WTC11 (cell line): ENCODE measurements at regions not wholly inside any gene's neighbourhood (a gene's known extent, or its start where the extent isn't known, plus 50 kb on each side); places are given as distances from the start of the nearest gene placed in this dataset.

Experiments
- ATAC-seq: fragments of 200-7000 bp; cut with Tn5 transposase; 2 replicates; pipeline ENCODE4 v1.10.0; 2021; ENCODE audit warnings: mild to moderate bottlenecking, moderate library complexity
- CTCF ChIA-PET: fragments of 300-600 bp; sonication (Branson Sonifier 250); formaldehyde crosslinking; loops from one replicate; lab custom pipeline; 2021; ENCODE audit warnings: antibody characterized with exemption; lab: Charles Lee
- POLR2A ChIA-PET: fragments of 350-600 bp; sonication (Branson Sonifier 250); formaldehyde crosslinking; loops from one replicate; lab custom pipeline; 2021; ENCODE audit warnings: antibody characterized with exemption; lab: Charles Lee
- DNase-seq: peaks from one replicate; pipeline ENCODE4 v3.0.0; 2021; ENCODE audit warnings: low spot score
- H3K27ac Mint-ChIP-seq: 2 replicates; pipeline ENCODE4 v1.8.0; 2021; ENCODE audit warnings: mixed read lengths
- H3K27me3 Mint-ChIP-seq: 2 replicates; pipeline ENCODE4 v1.8.0; 2021; ENCODE audit warnings: low read depth, mild to moderate bottlenecking, moderate library complexity, mixed read lengths
- H3K36me3 Mint-ChIP-seq: 2 replicates; pipeline ENCODE4 v1.8.0; 2021; ENCODE audit warnings: mixed read lengths
- H3K4me1 Mint-ChIP-seq: 2 replicates; pipeline ENCODE4 v1.8.0; 2022; ENCODE audit warnings: mixed read lengths
- H3K4me3 Mint-ChIP-seq: 2 replicates; pipeline ENCODE4 v1.8.0; 2021; ENCODE audit warnings: mild to moderate bottlenecking, moderate library complexity, mixed read lengths
- H3K9me3 Mint-ChIP-seq: 2 replicates; pipeline ENCODE4 v1.8.0; 2021; ENCODE audit warnings: mixed read lengths
- CREB1 ChIP-seq: sonication (generic); formaldehyde crosslinking; IDR thresholded peaks from 2 replicates; pipeline ENCODE4 v1.8.0; 2023; ENCODE audit warnings: mild to moderate bottlenecking, missing genetic modification reagents
- CREM ChIP-seq: sonication (generic); formaldehyde crosslinking; IDR thresholded peaks from 2 replicates; pipeline ENCODE4 v1.8.1; 2022; ENCODE audit warnings: mild to moderate bottlenecking, missing genetic modification reagents, moderate library complexity
- ETV6 ChIP-seq: sonication (generic); formaldehyde crosslinking; IDR thresholded peaks from 2 replicates; pipeline ENCODE4 v1.8.1; 2022; ENCODE audit warnings: mild to moderate bottlenecking, missing genetic modification reagents
- FOXP1 ChIP-seq: sonication (generic); formaldehyde crosslinking; IDR thresholded peaks from 2 replicates; pipeline ENCODE4 v1.8.0; 2022; ENCODE audit warnings: missing genetic modification reagents, mild to moderate bottlenecking, moderate library complexity, borderline replicate concordance
- JAZF1 ChIP-seq: fragments of 250-450 bp; sonication (Bioruptor Pico); IDR thresholded peaks from 2 replicates; pipeline ENCODE4 v1.9.0; 2021; ENCODE audit warnings: moderate library complexity, mild to moderate bottlenecking, inconsistent platforms
- NR3C1 ChIP-seq: sonication (generic); formaldehyde crosslinking; conservative IDR thresholded peaks from 2 replicates; pipeline ENCODE4 v1.8.1; 2023; ENCODE audit warnings: low read depth, mild to moderate bottlenecking, missing genetic modification reagents
- OVOL2 ChIP-seq: fragments of 250-450 bp; sonication (Bioruptor Pico); IDR thresholded peaks from 2 replicates; pipeline ENCODE4 v1.9.0; 2021; ENCODE audit warnings: mild to moderate bottlenecking, borderline replicate concordance
- SMAD3 ChIP-seq: sonication (generic); formaldehyde crosslinking; IDR thresholded peaks from 2 replicates; pipeline ENCODE4 v1.8.0; 2022; ENCODE audit warnings: missing genetic modification reagents, mild to moderate bottlenecking, borderline replicate concordance
- SOX15 ChIP-seq: fragments of 250-450 bp; sonication (Bioruptor Pico); IDR thresholded peaks from 2 replicates; pipeline ENCODE4 v1.9.0; 2021; ENCODE audit warnings: mild to moderate bottlenecking
- TCF7 ChIP-seq: sonication (generic); formaldehyde crosslinking; IDR thresholded peaks from 2 replicates; pipeline ENCODE4 v1.8.0; 2022; ENCODE audit warnings: mild to moderate bottlenecking, low read depth, missing genetic modification reagents, moderate library complexity
- TEAD1 ChIP-seq: sonication (generic); formaldehyde crosslinking; IDR thresholded peaks from 2 replicates; pipeline ENCODE4 v1.8.0; 2022; ENCODE audit warnings: mild to moderate bottlenecking, missing genetic modification reagents
- ZNF396 ChIP-seq: fragments of 250-450 bp; sonication (Bioruptor Pico); IDR thresholded peaks from 2 replicates; pipeline ENCODE4 v1.8.0; 2021; ENCODE audit warnings: mild to moderate bottlenecking, moderate library complexity, borderline replicate concordance
- TF ChIP-seq, protein P1 (sequence below): sonication (generic); formaldehyde crosslinking; IDR thresholded peaks from 2 replicates; pipeline ENCODE4 v1.8.0; 2022; ENCODE audit warnings: mild to moderate bottlenecking, missing genetic modification reagents
- TF ChIP-seq, protein P2 (sequence below): sonication (generic); formaldehyde crosslinking; IDR thresholded peaks from 2 replicates; pipeline ENCODE4 v1.8.0; 2022; ENCODE audit warnings: mild to moderate bottlenecking, missing genetic modification reagents
- TF ChIP-seq, protein P3 (sequence below): sonication (generic); formaldehyde crosslinking; IDR thresholded peaks from 2 replicates; pipeline ENCODE4 v1.8.0; 2022; ENCODE audit warnings: mild to moderate bottlenecking, missing genetic modification reagents
- TF ChIP-seq, protein P4 (sequence below): sonication (generic); formaldehyde crosslinking; IDR thresholded peaks from 2 replicates; pipeline ENCODE4 v1.8.0; 2023; ENCODE audit warnings: missing genetic modification reagents, mild to moderate bottlenecking, borderline replicate concordance
- TF ChIP-seq, protein P5 (sequence below): fragments of 250-450 bp; sonication (Bioruptor Pico); IDR thresholded peaks from 2 replicates; pipeline ENCODE4 v1.9.0; 2021; ENCODE audit warnings: mild to moderate bottlenecking
- TF ChIP-seq, protein P6 (sequence below): fragments of 250-450 bp; sonication (Bioruptor Pico); IDR thresholded peaks from 2 replicates; pipeline ENCODE4 v1.8.0; 2021; ENCODE audit warnings: mild to moderate bottlenecking
- TF ChIP-seq, protein P7 (sequence below): sonication (generic); formaldehyde crosslinking; IDR thresholded peaks from 2 replicates; pipeline ENCODE4 v1.8.0; 2023; ENCODE audit warnings: missing genetic modification reagents
- TF ChIP-seq, protein P8 (sequence below): sonication (generic); formaldehyde crosslinking; IDR thresholded peaks from 2 replicates; pipeline ENCODE4 v1.8.1; 2023; ENCODE audit warnings: mild to moderate bottlenecking, missing genetic modification reagents

DNA sequence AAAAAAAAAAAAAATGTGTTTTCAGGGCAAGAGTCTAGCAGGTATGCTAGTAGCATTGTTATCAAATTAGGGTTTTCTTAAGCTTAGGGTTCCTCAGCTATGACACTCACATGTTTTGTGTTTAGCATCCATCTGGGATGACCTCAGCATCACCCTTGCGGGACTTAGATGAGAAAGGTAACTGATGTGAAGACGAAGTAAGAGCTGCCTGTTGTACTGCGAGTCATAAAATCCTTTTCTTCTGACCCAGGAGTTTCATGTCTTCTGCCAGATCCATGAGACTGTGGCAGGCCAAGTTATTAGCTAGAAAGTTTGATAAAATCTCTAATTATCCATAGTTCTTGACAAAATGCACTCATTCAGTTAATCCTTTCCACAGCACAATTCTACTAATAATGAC is 1251.1 kb downstream of the AMY1C start:
- ChIA-PET CTCF (interaction anchor here (0.6 kb wide), 1 partner anchor 249 kb away, joined by 3 read pairs; no protein-coding TSS in a partner anchor), POLR2A (interaction anchor here (0.6 kb wide), 1 partner anchor 54 kb away, joined by 3 read pairs; no protein-coding TSS in a partner anchor)
- Mint-ChIP-seq H3K27me3 (no peaks in the 10 kb centered on the region), H3K4me1 (no peaks in the 10 kb centered on the region), H3K27ac (no peak overlapping the region), H3K9me3 (no peaks in the 10 kb centered on the region), H3K36me3 (no peaks in the 10 kb centered on the region), H3K4me3 (no peak overlapping the region)
- TF ChIP-seq NR3C1 (CRISPR knock-in tag) (no peak), JAZF1 (no peak), TEAD1 (CRISPR knock-in tag) (no peak), TCF7 (CRISPR knock-in tag) (no peak), ETV6 (no peak), CREM (CRISPR knock-in tag) (no peak), ZNF396 (CRISPR knock-in tag) (no peak), CREB1 (CRISPR knock-in tag) (no peak), OVOL2 (CRISPR knock-in tag) (no peak), SOX15 (CRISPR knock-in tag) (no peak), SMAD3 (no peak)
- TF ChIP-seq, protein P1, sequence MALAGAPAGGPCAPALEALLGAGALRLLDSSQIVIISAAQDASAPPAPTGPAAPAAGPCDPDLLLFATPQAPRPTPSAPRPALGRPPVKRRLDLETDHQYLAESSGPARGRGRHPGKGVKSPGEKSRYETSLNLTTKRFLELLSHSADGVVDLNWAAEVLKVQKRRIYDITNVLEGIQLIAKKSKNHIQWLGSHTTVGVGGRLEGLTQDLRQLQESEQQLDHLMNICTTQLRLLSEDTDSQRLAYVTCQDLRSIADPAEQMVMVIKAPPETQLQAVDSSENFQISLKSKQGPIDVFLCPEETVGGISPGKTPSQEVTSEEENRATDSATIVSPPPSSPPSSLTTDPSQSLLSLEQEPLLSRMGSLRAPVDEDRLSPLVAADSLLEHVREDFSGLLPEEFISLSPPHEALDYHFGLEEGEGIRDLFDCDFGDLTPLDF (CRISPR knock-in tag), result no peak
- TF ChIP-seq, protein P2, sequence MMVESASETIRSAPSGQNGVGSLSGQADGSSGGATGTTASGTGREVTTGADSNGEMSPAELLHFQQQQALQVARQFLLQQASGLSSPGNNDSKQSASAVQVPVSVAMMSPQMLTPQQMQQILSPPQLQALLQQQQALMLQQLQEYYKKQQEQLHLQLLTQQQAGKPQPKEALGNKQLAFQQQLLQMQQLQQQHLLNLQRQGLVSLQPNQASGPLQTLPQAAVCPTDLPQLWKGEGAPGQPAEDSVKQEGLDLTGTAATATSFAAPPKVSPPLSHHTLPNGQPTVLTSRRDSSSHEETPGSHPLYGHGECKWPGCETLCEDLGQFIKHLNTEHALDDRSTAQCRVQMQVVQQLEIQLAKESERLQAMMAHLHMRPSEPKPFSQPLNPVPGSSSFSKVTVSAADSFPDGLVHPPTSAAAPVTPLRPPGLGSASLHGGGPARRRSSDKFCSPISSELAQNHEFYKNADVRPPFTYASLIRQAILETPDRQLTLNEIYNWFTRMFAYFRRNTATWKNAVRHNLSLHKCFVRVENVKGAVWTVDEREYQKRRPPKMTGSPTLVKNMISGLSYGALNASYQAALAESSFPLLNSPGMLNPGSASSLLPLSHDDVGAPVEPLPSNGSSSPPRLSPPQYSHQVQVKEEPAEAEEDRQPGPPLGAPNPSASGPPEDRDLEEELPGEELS, result no peak
- TF ChIP-seq, protein P3, sequence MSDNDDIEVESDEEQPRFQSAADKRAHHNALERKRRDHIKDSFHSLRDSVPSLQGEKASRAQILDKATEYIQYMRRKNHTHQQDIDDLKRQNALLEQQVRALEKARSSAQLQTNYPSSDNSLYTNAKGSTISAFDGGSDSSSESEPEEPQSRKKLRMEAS (CRISPR knock-in tag), result no peak
- TF ChIP-seq, protein P4, sequence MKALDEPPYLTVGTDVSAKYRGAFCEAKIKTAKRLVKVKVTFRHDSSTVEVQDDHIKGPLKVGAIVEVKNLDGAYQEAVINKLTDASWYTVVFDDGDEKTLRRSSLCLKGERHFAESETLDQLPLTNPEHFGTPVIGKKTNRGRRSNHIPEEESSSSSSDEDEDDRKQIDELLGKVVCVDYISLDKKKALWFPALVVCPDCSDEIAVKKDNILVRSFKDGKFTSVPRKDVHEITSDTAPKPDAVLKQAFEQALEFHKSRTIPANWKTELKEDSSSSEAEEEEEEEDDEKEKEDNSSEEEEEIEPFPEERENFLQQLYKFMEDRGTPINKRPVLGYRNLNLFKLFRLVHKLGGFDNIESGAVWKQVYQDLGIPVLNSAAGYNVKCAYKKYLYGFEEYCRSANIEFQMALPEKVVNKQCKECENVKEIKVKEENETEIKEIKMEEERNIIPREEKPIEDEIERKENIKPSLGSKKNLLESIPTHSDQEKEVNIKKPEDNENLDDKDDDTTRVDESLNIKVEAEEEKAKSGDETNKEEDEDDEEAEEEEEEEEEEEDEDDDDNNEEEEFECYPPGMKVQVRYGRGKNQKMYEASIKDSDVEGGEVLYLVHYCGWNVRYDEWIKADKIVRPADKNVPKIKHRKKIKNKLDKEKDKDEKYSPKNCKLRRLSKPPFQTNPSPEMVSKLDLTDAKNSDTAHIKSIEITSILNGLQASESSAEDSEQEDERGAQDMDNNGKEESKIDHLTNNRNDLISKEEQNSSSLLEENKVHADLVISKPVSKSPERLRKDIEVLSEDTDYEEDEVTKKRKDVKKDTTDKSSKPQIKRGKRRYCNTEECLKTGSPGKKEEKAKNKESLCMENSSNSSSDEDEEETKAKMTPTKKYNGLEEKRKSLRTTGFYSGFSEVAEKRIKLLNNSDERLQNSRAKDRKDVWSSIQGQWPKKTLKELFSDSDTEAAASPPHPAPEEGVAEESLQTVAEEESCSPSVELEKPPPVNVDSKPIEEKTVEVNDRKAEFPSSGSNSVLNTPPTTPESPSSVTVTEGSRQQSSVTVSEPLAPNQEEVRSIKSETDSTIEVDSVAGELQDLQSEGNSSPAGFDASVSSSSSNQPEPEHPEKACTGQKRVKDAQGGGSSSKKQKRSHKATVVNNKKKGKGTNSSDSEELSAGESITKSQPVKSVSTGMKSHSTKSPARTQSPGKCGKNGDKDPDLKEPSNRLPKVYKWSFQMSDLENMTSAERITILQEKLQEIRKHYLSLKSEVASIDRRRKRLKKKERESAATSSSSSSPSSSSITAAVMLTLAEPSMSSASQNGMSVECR (CRISPR knock-in tag), result no peak
- TF ChIP-seq, protein P5, sequence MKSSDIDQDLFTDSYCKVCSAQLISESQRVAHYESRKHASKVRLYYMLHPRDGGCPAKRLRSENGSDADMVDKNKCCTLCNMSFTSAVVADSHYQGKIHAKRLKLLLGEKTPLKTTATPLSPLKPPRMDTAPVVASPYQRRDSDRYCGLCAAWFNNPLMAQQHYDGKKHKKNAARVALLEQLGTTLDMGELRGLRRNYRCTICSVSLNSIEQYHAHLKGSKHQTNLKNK (CRISPR knock-in tag), result no peak
- TF ChIP-seq, protein P6, sequence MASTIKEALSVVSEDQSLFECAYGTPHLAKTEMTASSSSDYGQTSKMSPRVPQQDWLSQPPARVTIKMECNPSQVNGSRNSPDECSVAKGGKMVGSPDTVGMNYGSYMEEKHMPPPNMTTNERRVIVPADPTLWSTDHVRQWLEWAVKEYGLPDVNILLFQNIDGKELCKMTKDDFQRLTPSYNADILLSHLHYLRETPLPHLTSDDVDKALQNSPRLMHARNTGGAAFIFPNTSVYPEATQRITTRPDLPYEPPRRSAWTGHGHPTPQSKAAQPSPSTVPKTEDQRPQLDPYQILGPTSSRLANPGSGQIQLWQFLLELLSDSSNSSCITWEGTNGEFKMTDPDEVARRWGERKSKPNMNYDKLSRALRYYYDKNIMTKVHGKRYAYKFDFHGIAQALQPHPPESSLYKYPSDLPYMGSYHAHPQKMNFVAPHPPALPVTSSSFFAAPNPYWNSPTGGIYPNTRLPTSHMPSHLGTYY, result no peak
- ATAC-seq (no peak), DNase-seq (no peak)

DNA sequence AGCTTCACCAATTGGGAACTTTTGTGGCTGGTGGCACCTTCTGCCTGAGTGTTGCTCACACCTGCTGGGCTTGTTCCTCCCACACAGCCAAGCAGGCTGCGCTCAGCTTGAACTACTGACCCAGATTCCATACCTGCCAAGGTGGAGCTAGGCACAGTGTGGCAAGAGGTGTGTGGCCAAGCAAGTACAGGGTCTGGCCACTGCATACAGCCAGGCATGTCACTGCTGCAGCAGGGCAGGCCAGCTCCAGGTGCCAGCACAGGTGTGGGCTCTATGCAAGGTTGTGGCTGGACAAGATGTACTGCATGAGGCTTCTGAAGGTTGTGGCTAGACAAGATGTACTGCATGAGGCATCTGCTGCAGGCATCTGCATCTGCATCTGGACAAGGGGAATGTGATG is 1254.8 kb downstream of the AMY1C start:
- ChIA-PET POLR2A (no interaction called here), CTCF (interaction anchor here (0.5 to 1.5 kb wide), 2 partner anchors 27 to 133 kb away, joined by 3 to 4 read pairs; no protein-coding TSS in a partner anchor)
- H3K9me3 Mint-ChIP-seq, result no peaks in the 10 kb centered on the region
- no peaks in the 10 kb centered on the region for H3K27me3 Mint-ChIP-seq
- H3K4me3 Mint-ChIP-seq, result no peak overlapping the region
- DNase-seq (no peak), ATAC-seq (no peak)
- H3K4me1 Mint-ChIP-seq, result no peaks in the 10 kb centered on the region
- no peaks in the 10 kb centered on the region for H3K36me3 Mint-ChIP-seq
- no peak overlapping the region for H3K27ac Mint-ChIP-seq
- TF ChIP-seq, protein P7, sequence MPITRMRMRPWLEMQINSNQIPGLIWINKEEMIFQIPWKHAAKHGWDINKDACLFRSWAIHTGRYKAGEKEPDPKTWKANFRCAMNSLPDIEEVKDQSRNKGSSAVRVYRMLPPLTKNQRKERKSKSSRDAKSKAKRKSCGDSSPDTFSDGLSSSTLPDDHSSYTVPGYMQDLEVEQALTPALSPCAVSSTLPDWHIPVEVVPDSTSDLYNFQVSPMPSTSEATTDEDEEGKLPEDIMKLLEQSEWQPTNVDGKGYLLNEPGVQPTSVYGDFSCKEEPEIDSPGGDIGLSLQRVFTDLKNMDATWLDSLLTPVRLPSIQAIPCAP, result no peak
- no peak for TF ChIP-seq FOXP1 (CRISPR knock-in tag)
- TF ChIP-seq, protein P8, sequence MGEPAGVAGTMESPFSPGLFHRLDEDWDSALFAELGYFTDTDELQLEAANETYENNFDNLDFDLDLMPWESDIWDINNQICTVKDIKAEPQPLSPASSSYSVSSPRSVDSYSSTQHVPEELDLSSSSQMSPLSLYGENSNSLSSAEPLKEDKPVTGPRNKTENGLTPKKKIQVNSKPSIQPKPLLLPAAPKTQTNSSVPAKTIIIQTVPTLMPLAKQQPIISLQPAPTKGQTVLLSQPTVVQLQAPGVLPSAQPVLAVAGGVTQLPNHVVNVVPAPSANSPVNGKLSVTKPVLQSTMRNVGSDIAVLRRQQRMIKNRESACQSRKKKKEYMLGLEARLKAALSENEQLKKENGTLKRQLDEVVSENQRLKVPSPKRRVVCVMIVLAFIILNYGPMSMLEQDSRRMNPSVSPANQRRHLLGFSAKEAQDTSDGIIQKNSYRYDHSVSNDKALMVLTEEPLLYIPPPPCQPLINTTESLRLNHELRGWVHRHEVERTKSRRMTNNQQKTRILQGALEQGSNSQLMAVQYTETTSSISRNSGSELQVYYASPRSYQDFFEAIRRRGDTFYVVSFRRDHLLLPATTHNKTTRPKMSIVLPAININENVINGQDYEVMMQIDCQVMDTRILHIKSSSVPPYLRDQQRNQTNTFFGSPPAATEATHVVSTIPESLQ, result no peak
